ENCODE measurements at regions not wholly inside any gene's neighbourhood (a gene's known extent, or its start where the extent isn't known, plus 50 kb on each side); places are given as distances from the start of the nearest gene placed in this dataset.

- TF ChIP-seq CTCF (conservative IDR thresholded peaks at IDR 0.05 in 1 of 2, IDR thresholded peaks at IDR 0.05 in 1 of 2; ENCODE audit: extremely low read depth in 1 of 2, insufficient read depth in 1 of 2, low read depth in 1 of 2, low read length in 2 of 2) (no peak), EZH2 (IDR thresholded peaks at IDR 0.05; ENCODE audit: borderline replicate concordance, low read length) (no peak)
Measured at GRCh38 chr2:183269956-183270355, 145.7 kb downstream of the NUP35 start.

All from mammary epithelial cell (primary cell).